SK-N-SH treated with all-trans-retinoic acid at 6 μM for 48 hours (cell line): ENCODE measurements at regions not wholly inside any gene's neighbourhood (a gene's known extent, or its start where the extent isn't known, plus 50 kb on each side); places are given as distances from the start of the nearest gene placed in this dataset.

ENCODE experiments used
- ATAC-seq: fragments of 200-7000 bp; cut with Tn5 transposase; 3 replicates; pipeline ENCODE4 v1.9.1; 2020; ENCODE audit warnings: mild to moderate bottlenecking, moderate library complexity
- ARNTL ChIP-seq: fragments of 450-650 bp; formaldehyde crosslinking; IDR thresholded peaks from 2 replicates; pipeline ENCODE4 v1.5.0; 2020; ENCODE audit warnings: low read depth, mild to moderate bottlenecking, moderate library complexity, borderline replicate concordance
- BACH2 ChIP-seq: fragments of 250-450 bp; sonication (Bioruptor Pico); IDR thresholded peaks from 2 replicates; pipeline ENCODE4 v1.9.0; 2021; ENCODE audit warnings: mild to moderate bottlenecking, borderline replicate concordance
- CSDC2 ChIP-seq: fragments of 250-450 bp; sonication (Bioruptor Pico); IDR thresholded peaks from 2 replicates; pipeline ENCODE4 v1.5.0; 2020; ENCODE audit warnings: mild to moderate bottlenecking, moderate library complexity
- ESRRG ChIP-seq: fragments of 250-450 bp; sonication (Bioruptor Pico); IDR thresholded peaks from 2 replicates; pipeline ENCODE4 v1.6.1; 2021; ENCODE audit warnings: mild to moderate bottlenecking
- GLIS3 ChIP-seq: fragments of 250-450 bp; sonication (Bioruptor Pico); IDR thresholded peaks from 2 replicates; pipeline ENCODE4 v1.5.0; 2020; ENCODE audit warnings: mild to moderate bottlenecking, moderate library complexity
- ISL1 ChIP-seq: fragments of 250-450 bp; sonication (Bioruptor Pico); IDR thresholded peaks from 2 replicates; pipeline ENCODE4 v2.1.2; 2022; ENCODE audit warnings: mild to moderate bottlenecking, moderate library complexity
- OSR1 ChIP-seq: fragments of 250-450 bp; sonication (Bioruptor Pico); IDR thresholded peaks from 2 replicates; pipeline ENCODE4 v1.8.0; 2022; ENCODE audit warnings: moderate library complexity, mild to moderate bottlenecking, inconsistent platforms
- PPARA ChIP-seq: fragments of 250-450 bp; sonication (Bioruptor Pico); IDR thresholded peaks from 2 replicates; pipeline ENCODE4 v1.5.0; 2020; ENCODE audit warnings: mild to moderate bottlenecking, borderline replicate concordance
- RARB ChIP-seq: fragments of 250-450 bp; sonication (Bioruptor Pico); IDR thresholded peaks from 2 replicates; pipeline ENCODE4 v1.8.0; 2021; ENCODE audit warnings: mild to moderate bottlenecking, moderate library complexity
- SNAI2 ChIP-seq: fragments of 250-450 bp; sonication (Bioruptor Pico); IDR thresholded peaks from 2 replicates; pipeline ENCODE4 v1.5.0; 2020; ENCODE audit warnings: mild to moderate bottlenecking, moderate library complexity
- TCF4 ChIP-seq: fragments of 250-450 bp; sonication (Bioruptor Pico); IDR thresholded peaks from 2 replicates; pipeline ENCODE4 v1.8.0; 2021; ENCODE audit warnings: mild to moderate bottlenecking, moderate library complexity, borderline replicate concordance
- TOX ChIP-seq: fragments of 250-450 bp; sonication (Bioruptor Pico); IDR thresholded peaks from 2 replicates; pipeline ENCODE4 v1.8.0; 2021; ENCODE audit warnings: mild to moderate bottlenecking, moderate library complexity, borderline replicate concordance
- ZC3H10 ChIP-seq: fragments of 250-450 bp; sonication (Bioruptor Pico); IDR thresholded peaks from 2 replicates; pipeline ENCODE4 v1.5.1; 2021; ENCODE audit warnings: mild to moderate bottlenecking, moderate library complexity
- ZFP3 ChIP-seq: fragments of 250-450 bp; sonication (Bioruptor Pico); IDR thresholded peaks from 2 replicates; pipeline ENCODE4 v1.5.0; 2020; ENCODE audit warnings: mild to moderate bottlenecking, moderate library complexity
- ZNF565 ChIP-seq: fragments of 450-650 bp; formaldehyde crosslinking; conservative IDR thresholded peaks from 2 replicates; pipeline ENCODE4 v1.5.0; 2020; ENCODE audit warnings: low read depth, mild to moderate bottlenecking, moderate library complexity
- ZNF70 ChIP-seq: fragments of 450-650 bp; formaldehyde crosslinking; IDR thresholded peaks from 2 replicates; pipeline ENCODE4 v1.5.0; 2020; ENCODE audit warnings: mild to moderate bottlenecking, moderate library complexity
- ZNF8 ChIP-seq: fragments of 450-650 bp; formaldehyde crosslinking; IDR thresholded peaks from 2 replicates; pipeline ENCODE4 v1.5.0; 2020; ENCODE audit warnings: mild to moderate bottlenecking, moderate library complexity
- TF ChIP-seq, protein P1 (sequence below): fragments of 250-450 bp; sonication (Bioruptor Pico); IDR thresholded peaks from 2 replicates; pipeline ENCODE4 v1.8.0; 2021; ENCODE audit warnings: low read depth, mild to moderate bottlenecking, moderate library complexity, borderline replicate concordance
- TF ChIP-seq, protein P2 (sequence below): fragments of 250-450 bp; sonication (Bioruptor Pico); IDR thresholded peaks from 2 replicates; pipeline ENCODE4 v1.8.0; 2020; ENCODE audit warnings: mild to moderate bottlenecking, moderate library complexity, borderline replicate concordance
- TF ChIP-seq, protein P3 (sequence below): fragments of 250-450 bp; sonication (Bioruptor Pico); IDR thresholded peaks from 2 replicates; pipeline ENCODE4 v1.5.1; 2021; ENCODE audit warnings: mild to moderate bottlenecking, moderate library complexity
- TF ChIP-seq, protein P4 (sequence below): fragments of 250-450 bp; sonication (Bioruptor Pico); IDR thresholded peaks from 2 replicates; pipeline ENCODE4 v1.5.1; 2020; ENCODE audit warnings: low read depth, mild to moderate bottlenecking, moderate library complexity

GRCh38 chr14:84806181-84806580 is 723.8 kb upstream of the FLRT2 start:
- TF ChIP-seq ZFP3 (no peak), ISL1 (CRISPR knock-in tag) (no peak), CSDC2 (CRISPR knock-in tag) (no peak), ZC3H10 (no peak), GLIS3 (no peak), ESRRG (CRISPR knock-in tag) (no peak), TCF4 (CRISPR knock-in tag) (no peak), ZNF565 (no peak), ZNF8 (CRISPR knock-in tag) (no peak)
- TF ChIP-seq, protein P1, sequence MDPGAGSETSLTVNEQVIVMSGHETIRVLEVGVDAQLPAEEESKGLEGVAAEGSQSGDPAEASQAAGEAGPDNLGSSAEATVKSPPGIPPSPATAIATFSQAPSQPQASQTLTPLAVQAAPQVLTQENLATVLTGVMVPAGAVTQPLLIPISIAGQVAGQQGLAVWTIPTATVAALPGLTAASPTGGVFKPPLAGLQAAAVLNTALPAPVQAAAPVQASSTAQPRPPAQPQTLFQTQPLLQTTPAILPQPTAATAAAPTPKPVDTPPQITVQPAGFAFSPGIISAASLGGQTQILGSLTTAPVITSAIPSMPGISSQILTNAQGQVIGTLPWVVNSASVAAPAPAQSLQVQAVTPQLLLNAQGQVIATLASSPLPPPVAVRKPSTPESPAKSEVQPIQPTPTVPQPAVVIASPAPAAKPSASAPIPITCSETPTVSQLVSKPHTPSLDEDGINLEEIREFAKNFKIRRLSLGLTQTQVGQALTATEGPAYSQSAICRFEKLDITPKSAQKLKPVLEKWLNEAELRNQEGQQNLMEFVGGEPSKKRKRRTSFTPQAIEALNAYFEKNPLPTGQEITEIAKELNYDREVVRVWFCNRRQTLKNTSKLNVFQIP (CRISPR knock-in tag), result no peak
- TF ChIP-seq, all 23 proteins: peak for 0
- ATAC-seq, result no peak

- ATAC-seq, result no peak
- TF ChIP-seq ZFP3 (no peak), SNAI2 (CRISPR knock-in tag) (no peak), RARB (CRISPR knock-in tag) (no peak), BACH2 (CRISPR knock-in tag) (no peak), ZNF8 (CRISPR knock-in tag) (no peak), CSDC2 (CRISPR knock-in tag) (no peak), TCF4 (CRISPR knock-in tag) (no peak), ESRRG (CRISPR knock-in tag) (no peak), TOX (CRISPR knock-in tag) (no peak), ZC3H10 (no peak), PPARA (no peak), OSR1 (CRISPR knock-in tag) (no peak), ZNF565 (no peak), ARNTL (CRISPR knock-in tag) (no peak), ZNF70 (CRISPR knock-in tag) (no peak)
- TF ChIP-seq, protein P2, sequence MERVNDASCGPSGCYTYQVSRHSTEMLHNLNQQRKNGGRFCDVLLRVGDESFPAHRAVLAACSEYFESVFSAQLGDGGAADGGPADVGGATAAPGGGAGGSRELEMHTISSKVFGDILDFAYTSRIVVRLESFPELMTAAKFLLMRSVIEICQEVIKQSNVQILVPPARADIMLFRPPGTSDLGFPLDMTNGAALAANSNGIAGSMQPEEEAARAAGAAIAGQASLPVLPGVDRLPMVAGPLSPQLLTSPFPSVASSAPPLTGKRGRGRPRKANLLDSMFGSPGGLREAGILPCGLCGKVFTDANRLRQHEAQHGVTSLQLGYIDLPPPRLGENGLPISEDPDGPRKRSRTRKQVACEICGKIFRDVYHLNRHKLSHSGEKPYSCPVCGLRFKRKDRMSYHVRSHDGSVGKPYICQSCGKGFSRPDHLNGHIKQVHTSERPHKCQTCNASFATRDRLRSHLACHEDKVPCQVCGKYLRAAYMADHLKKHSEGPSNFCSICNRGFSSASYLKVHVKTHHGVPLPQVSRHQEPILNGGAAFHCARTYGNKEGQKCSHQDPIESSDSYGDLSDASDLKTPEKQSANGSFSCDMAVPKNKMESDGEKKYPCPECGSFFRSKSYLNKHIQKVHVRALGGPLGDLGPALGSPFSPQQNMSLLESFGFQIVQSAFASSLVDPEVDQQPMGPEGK, result no peak
- TF ChIP-seq, protein P1 (CRISPR knock-in tag), result no peak
- TF ChIP-seq, protein P3, sequence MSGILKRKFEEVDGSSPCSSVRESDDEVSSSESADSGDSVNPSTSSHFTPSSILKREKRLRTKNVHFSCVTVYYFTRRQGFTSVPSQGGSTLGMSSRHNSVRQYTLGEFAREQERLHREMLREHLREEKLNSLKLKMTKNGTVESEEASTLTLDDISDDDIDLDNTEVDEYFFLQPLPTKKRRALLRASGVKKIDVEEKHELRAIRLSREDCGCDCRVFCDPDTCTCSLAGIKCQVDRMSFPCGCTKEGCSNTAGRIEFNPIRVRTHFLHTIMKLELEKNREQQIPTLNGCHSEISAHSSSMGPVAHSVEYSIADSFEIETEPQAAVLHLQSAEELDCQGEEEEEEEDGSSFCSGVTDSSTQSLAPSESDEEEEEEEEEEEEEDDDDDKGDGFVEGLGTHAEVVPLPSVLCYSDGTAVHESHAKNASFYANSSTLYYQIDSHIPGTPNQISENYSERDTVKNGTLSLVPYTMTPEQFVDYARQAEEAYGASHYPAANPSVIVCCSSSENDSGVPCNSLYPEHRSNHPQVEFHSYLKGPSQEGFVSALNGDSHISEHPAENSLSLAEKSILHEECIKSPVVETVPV (CRISPR knock-in tag), result no peak
- TF ChIP-seq, protein P4, sequence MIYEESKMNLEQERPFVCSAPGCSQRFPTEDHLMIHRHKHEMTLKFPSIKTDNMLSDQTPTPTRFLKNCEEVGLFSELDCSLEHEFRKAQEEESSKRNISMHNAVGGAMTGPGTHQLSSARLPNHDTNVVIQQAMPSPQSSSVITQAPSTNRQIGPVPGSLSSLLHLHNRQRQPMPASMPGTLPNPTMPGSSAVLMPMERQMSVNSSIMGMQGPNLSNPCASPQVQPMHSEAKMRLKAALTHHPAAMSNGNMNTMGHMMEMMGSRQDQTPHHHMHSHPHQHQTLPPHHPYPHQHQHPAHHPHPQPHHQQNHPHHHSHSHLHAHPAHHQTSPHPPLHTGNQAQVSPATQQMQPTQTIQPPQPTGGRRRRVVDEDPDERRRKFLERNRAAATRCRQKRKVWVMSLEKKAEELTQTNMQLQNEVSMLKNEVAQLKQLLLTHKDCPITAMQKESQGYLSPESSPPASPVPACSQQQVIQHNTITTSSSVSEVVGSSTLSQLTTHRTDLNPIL (CRISPR knock-in tag), result no peak
- TF ChIP-seq, all 23 proteins: peak for 0
Measured at GRCh38 chr14:84806622-84807021, 723.3 kb upstream of the FLRT2 start.

GRCh38 chr14:84807673-84808072 is 722.3 kb upstream of the FLRT2 start:
- ATAC-seq, result no peak
- TF ChIP-seq PPARA (no peak), ESRRG (CRISPR knock-in tag) (no peak), TOX (CRISPR knock-in tag) (no peak), ZFP3 (no peak), RARB (CRISPR knock-in tag) (no peak), GLIS3 (no peak), TCF4 (CRISPR knock-in tag) (no peak), BACH2 (CRISPR knock-in tag) (no peak)
- TF ChIP-seq, protein P1 (CRISPR knock-in tag), result no peak
- TF ChIP-seq, protein P4 (CRISPR knock-in tag), result no peak
- TF ChIP-seq, all 23 proteins: peak for 0
